Right cardiac atrium (tissue), 5 donors: ENCODE measurements at regions not wholly inside any gene's neighbourhood (a gene's known extent, or its start where the extent isn't known, plus 50 kb on each side); places are given as distances from the start of the nearest gene placed in this dataset.

ENCODE experiments used
- ATAC-seq, 2 donors: fragments of 200-7000 bp; cut with Tn5 transposase; one replicate each; pipeline versions ENCODE4 v1.8.0 to v1.9.1; 2020; ENCODE audit warnings: moderate library complexity in 2 of 2, mild to moderate bottlenecking in 1 of 2
- DNase-seq, 3 donors: peaks; one replicate each; pipeline ENCODE4 v3.0.0-alpha.2; 2020
- H3K27ac ChIP-seq: one replicate; pipeline ENCODE4 v1.5.1; 2013; ENCODE audit warnings: mild to moderate bottlenecking, low read length, control low read depth, moderate library complexity
- H3K27me3 ChIP-seq: one replicate; pipeline ENCODE4 v1.6.1; 2013; ENCODE audit not compliant: control insufficient read depth, insufficient read depth
- H3K4me1 ChIP-seq: one replicate; pipeline ENCODE4 v1.6.1; 2013; ENCODE audit warnings: low read length; ENCODE audit not compliant: control insufficient read depth, insufficient read depth
- H3K4me3 ChIP-seq: one replicate; pipeline ENCODE4 v1.5.1; 2013; ENCODE audit warnings: low read length, control low read depth
- H3K9me3 ChIP-seq: one replicate; pipeline ENCODE4 v1.6.1; 2013; ENCODE audit warnings: low read length; ENCODE audit not compliant: control insufficient read depth
- WGBS: extraction: QIAGEN DNeasy Blood & Tissue Kit; methylation state at CpG from one replicate; pipeline ENCODE4 v1.1.7; 2013; 5-methylcytosine and 5-hydroxymethylcytosine counted together
- intact Hi-C, 4 donors: fragments of 100-400 bp; cut with DNase I; formaldehyde crosslinking; loops; one replicate each; pipeline versions ENCODE4 v1.11.0 to v1.14.0; 2022 to 2023
- donor health status: healthy with polysubstance abuse.
- donor health status: DM: no; HTN: yes; CAD: no.
- donor health status: DM: no; HTN: no; CAD: no.
- donor health status: DM: no; HTN: yes; CAD: no; lungs with severe emphysema.
- donor health status: DM: yes; HTN: yes; CAD: no.

- intact Hi-C loops: no loop called here
- no peak for ATAC-seq
- DNase-seq: no peak
Measured at GRCh38 chr6:112557435-112557834, 210.3 kb downstream of the RFPL4B start.

GRCh38 chr6:112557961-112558360, 210.8 kb downstream of the RFPL4B start:
- ATAC-seq (no peak), DNase-seq (no peak)
- Histone ChIP-seq H3K27ac (no peak overlapping the region), H3K4me3 (no peak overlapping the region), H3K9me3 (no peaks in the 10 kb centered on the region), H3K27me3 (no peaks in the 10 kb centered on the region), H3K4me1 (no peaks in the 10 kb centered on the region)
- intact Hi-C loops: no loop called here

More at GRCh38 chr6:112557435-112557834, 210.3 kb downstream of the RFPL4B start:
- H3K9me3 ChIP-seq: no peaks in the 10 kb centered on the region
- no peaks in the 10 kb centered on the region for H3K27me3 ChIP-seq
- no peaks in the 10 kb centered on the region for H3K4me1 ChIP-seq
- H3K4me3 ChIP-seq: no peak overlapping the region
- no peak overlapping the region for H3K27ac ChIP-seq

DNA sequence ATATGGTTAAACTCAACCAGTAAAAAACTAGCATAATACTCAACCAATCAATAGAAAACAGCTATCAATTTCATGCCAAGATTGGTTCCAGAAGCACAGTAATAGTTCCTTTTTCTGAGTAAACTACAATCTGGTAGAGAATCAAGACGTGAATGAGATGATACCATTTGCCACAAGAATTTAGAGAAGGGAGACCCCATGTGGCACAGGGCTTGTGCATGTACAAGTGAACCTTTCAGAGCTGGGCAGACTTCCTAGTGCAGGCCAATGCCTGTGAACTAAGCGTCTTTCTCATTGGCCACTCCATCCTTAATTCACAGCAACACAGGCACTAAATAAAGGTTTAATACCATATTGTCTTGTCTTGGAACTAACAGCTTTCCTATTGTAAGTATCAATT, 213.5 kb downstream of the RFPL4B start:
- intact Hi-C loops: no loop called here
- WGBS: 79% methylated on average over 2 of the region's 2 CpGs
- ATAC-seq (no peak), DNase-seq (no peak)
- Histone ChIP-seq H3K27me3 (no peaks in the 10 kb centered on the region), H3K9me3 (no peaks in the 10 kb centered on the region), H3K4me1 (peaks cover 2% of the 10 kb centered on the region), H3K27ac (no peak overlapping the region), H3K4me3 (no peak overlapping the region)

GRCh38 chr6:112562301-112563231, 215.4 kb downstream of the RFPL4B start:
- 20% methylated on average over 7 of the region's 7 CpGs for WGBS
- H3K4me3 ChIP-seq: no peak overlapping the region
- peak; percentile 69 to 89 for ATAC-seq
- DNase-seq: peak in 2 of 3 donors; percentile 39 to 55
- no peaks in the 10 kb centered on the region for H3K9me3 ChIP-seq
- H3K27me3 ChIP-seq: no peaks in the 10 kb centered on the region
- intact Hi-C loops: no loop called here
- H3K27ac ChIP-seq: peak overlapping the region; percentile 88
- H3K4me1 ChIP-seq: peaks cover 2% of the 10 kb centered on the region

GRCh38 chr6:112563368-112563767, 216.2 kb downstream of the RFPL4B start:
- ATAC-seq (peak; percentile 25 to 28), DNase-seq (no peak)
- Histone ChIP-seq H3K4me3 (no peak overlapping the region), H3K27ac (peak overlapping the region; percentile 45), H3K9me3 (no peaks in the 10 kb centered on the region), H3K4me1 (peaks cover 2% of the 10 kb centered on the region), H3K27me3 (no peaks in the 10 kb centered on the region)
- WGBS: 48% methylated on average over 3 of the region's 3 CpGs
- intact Hi-C loops: no loop called here

- intact Hi-C loops: no loop called here
- no peak overlapping the region for H3K27ac ChIP-seq
- DNase-seq: no peak
- H3K27me3 ChIP-seq: no peaks in the 10 kb centered on the region
- ATAC-seq: no peak
- H3K4me3 ChIP-seq: no peak overlapping the region
- peaks cover 2% of the 10 kb centered on the region for H3K4me1 ChIP-seq
- no peaks in the 10 kb centered on the region for H3K9me3 ChIP-seq
Measured at GRCh38 chr6:112568066-112568465, 220.9 kb downstream of the RFPL4B start.

DNA sequence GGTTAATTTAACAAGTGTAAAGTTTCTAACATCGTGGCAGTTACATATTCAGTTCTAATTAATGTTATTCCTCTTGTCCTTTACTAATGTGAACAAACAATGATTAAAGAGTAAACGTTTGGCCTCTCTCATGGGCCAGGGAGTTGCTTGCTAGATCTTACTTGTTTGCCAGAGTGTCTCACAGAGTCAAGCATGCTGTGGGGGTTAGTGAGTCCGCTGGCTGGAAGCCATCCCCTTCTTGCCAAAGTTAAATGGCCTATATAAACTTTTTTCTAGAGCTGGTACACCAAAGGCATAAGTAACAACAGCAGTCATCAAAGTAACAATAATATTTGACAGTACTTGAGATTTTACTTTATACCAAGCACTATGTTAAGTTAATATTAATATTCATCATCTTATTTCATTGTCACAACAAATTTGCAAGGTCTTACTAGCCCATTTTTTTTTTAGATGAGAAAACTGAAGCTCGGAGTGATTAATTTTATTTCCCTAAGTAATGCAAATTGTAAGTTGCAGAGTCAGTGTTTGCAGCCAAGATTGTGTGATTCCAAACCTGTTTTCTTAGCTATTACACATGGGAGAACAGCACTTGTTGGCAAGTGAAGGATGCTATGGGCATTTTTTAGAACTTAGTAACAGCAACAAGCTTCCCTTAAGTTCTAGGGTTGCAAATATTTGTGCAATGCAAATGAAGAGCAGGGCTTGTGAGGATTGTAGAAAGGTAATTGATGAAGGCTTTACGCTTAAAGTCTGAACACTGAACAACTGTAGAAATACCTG, 224.5 kb downstream of the RFPL4B start:
- Histone ChIP-seq H3K4me1 (no peaks in the 10 kb centered on the region), H3K27ac (no peak overlapping the region), H3K9me3 (no peaks in the 10 kb centered on the region), H3K27me3 (no peaks in the 10 kb centered on the region), H3K4me3 (no peak overlapping the region)
- intact Hi-C loops: no loop called here
- 48% methylated on average over 5 of the region's 5 CpGs for WGBS
- DNase-seq (peak; percentile 40 to 87 (median 80)), ATAC-seq (peak; percentile 73 to 89)

GRCh38 chr6:112574190-112574589, 227.1 kb downstream of the RFPL4B start:
- ATAC-seq (no peak), DNase-seq (no peak)
- WGBS: 72% methylated on average over 3 of the region's 3 CpGs
- no peaks in the 10 kb centered on the region for H3K4me1 ChIP-seq
- H3K9me3 ChIP-seq: no peaks in the 10 kb centered on the region
- no peaks in the 10 kb centered on the region for H3K27me3 ChIP-seq
- no peak overlapping the region for H3K27ac ChIP-seq
- no peak overlapping the region for H3K4me3 ChIP-seq
- intact Hi-C loops: no loop called here

GRCh38 chr6:112575309-112575834, 228.2 kb downstream of the RFPL4B start:
- WGBS: 88% methylated on average over 3 of the region's 3 CpGs
- Histone ChIP-seq H3K9me3 (no peaks in the 10 kb centered on the region), H3K27me3 (no peaks in the 10 kb centered on the region), H3K4me1 (no peaks in the 10 kb centered on the region), H3K4me3 (no peak overlapping the region), H3K27ac (no peak overlapping the region)
- intact Hi-C loops: no loop called here
- ATAC-seq: no peak
- no peak for DNase-seq

DNA sequence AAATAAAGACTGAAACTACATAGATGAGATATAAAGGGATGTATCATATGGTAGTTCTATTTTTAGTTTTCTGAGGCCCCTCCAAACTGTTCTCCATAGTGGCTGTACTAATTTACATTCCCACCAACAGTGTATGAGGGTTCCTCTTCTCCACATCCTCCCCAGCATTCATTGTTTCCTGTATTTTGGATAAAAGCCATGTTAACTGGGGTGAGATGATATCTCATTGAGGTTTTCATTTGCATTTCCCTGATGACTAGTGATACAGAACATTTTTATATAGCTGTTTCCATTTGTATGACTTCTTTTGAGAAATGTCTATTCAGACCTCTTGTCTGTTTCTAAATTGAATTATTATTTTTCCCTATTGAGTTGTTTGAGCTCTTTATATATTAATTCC, 229.3 kb downstream of the RFPL4B start:
- H3K4me1 ChIP-seq: no peaks in the 10 kb centered on the region
- no peaks in the 10 kb centered on the region for H3K27me3 ChIP-seq
- no peak for ATAC-seq
- H3K9me3 ChIP-seq: no peaks in the 10 kb centered on the region
- no peak overlapping the region for H3K4me3 ChIP-seq
- H3K27ac ChIP-seq: no peak overlapping the region
- intact Hi-C loops: no loop called here
- DNase-seq: no peak

DNA sequence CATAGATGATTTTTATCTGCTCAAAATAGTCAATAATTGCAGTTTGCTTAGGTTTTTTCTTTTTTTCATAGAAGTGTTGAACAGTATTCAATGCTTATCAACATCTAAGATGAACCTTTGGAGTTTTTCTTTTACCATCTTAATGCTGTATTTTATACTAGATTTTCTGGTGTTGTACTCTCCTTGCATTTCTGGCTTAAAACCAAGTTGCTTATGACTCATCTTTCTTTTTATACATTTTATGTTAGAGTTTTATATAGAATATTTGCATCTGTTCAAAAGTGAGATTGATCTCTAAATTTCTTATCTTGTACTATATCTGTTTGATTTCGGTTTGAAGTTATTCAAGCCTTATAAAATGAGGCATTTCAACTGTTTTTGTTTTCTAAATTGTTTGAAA, 232.5 kb downstream of the RFPL4B start:
- no peak for ATAC-seq
- intact Hi-C loops: no loop called here
- DNase-seq: no peak
- no peaks in the 10 kb centered on the region for H3K4me1 ChIP-seq
- H3K27me3 ChIP-seq: no peaks in the 10 kb centered on the region
- H3K4me3 ChIP-seq: no peak overlapping the region
- no peak overlapping the region for H3K27ac ChIP-seq
- 76% methylated on average over 1 of the region's 1 CpG for WGBS
- H3K9me3 ChIP-seq: no peaks in the 10 kb centered on the region
